ENCODE measurements at regions not wholly inside any gene's neighbourhood (a gene's known extent, or its start where the extent isn't known, plus 50 kb on each side); places are given as distances from the start of the nearest gene placed in this dataset.
"Not testable (repeated sequence)": the region's sequence is repeated elsewhere in the genome, so short reads cannot be mapped to it uniquely, and the experiment has no call there.

DNA sequence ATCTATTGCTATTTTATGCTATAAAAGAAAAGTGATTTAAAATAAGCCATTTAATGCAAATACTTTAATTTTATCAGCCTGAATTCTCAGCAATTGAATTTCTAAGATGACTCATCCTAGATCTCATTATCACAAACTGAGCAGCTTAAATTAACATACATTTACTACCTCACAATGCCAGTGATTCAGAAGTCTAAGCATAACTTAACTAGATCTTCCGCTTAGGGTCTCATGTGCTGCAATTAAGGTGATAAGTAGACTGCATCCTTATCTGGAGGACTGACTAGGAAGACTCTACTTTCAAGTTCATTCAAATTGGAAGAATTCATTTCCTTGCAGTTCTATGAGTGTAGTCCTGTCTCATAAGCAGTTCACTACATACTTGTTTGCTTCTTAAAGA, 286.6 kb downstream of the COL11A1 start:
- no peak for DNase-seq

DNA sequence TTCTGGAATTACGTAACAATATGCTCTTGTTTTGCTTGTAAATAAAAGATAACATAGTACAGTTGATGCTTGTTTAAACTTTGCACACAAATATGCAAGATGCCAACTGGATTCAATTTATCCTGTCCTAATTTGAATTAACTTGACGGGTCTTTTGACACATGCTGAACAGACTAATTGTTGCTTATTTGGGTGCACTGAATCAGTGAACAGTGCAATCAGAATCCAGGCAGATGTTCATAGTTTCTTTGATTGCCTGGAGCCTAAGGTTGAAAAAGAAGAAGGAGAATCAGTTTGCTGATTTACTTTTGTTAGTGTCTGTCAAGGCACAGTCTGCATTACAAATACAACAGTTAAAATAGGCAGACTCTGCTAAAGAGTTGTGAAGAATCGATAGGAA, 307.9 kb downstream of the COL11A1 start:
- no peak for DNase-seq

DNA sequence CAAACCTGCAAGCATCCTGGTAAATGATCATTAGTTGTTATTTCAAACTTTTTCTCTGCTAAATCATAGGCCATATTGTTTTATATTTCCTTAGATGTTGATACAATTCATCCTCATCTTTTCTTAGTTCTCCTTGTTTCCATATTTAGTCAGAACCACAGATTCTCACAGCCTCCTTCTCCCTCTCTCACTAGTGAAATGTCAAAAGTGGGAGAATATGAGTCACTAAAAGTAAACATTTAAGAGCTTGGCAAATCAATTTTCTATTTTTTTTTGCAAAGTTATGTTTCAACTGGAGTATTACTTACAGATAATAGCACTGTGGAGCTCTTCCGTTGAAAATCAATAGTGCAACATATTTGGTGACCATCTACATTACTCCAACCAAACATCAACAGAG, 308.8 kb downstream of the COL11A1 start:
- DNase-seq = no peak

DNA sequence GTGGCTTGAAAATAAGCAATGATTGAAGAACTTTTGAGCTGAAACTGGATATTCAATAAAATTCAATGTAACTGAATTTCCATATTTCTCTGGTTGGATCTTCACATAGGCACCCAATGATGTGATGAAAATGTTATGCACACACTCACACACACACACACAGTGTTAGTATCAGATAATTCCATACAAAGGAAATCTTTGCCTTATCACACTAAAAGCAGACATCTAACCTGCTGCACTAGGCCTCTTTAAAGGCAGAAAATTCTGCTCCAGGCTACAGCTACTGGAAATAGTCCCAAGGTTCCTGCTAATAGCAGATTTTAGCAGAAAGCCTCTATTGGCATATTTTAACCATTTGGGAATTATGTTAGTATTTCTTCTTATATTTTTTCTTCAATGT, 309.6 kb downstream of the COL11A1 start:
- DNase-seq = no peak

DNA sequence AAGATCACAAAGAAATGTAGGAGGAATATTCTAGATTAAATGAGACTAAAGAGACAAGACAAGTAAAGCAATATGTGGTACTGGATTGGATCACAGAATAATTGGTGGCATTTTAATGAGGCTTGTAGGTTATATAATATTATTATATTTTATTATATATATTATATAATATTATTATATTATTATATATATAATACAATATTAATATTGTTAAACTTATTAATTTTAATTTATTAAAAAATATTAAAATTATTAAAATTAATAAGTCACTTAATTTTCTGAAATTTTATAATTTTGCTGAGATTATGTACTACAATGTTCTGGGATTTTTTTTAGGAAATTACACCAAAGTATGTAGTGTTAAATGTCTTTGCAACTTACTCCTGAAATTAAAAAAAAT, 311.9 kb downstream of the COL11A1 start:
- DNase-seq = no peak

DNA sequence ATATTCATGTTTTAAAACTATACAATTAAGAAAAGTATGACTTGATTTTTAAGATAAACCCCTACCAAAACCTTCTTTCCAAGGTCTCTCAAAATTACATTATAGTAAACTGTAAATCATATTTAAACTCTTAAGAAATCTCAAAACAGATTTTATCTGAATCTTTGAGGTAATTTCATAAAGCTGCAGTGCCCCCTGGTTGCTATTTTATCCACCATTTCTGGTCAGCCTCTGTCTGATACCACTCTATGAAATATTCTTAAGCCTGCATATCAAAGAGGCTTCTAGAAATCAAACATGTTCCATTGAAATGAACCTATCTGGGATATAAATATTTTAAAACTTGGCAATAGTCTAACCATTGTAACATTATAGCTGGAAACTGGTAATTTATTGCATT, 317.3 kb downstream of the COL11A1 start:
- no peak for DNase-seq

GRCh38 chr1:102789951-102790350, 318.4 kb downstream of the COL11A1 start:
- not testable (repeated sequence) for DNase-seq

GRCh38 chr1:102783487-102783886, 324.8 kb downstream of the COL11A1 start:
- DNase-seq = no peak

DNA sequence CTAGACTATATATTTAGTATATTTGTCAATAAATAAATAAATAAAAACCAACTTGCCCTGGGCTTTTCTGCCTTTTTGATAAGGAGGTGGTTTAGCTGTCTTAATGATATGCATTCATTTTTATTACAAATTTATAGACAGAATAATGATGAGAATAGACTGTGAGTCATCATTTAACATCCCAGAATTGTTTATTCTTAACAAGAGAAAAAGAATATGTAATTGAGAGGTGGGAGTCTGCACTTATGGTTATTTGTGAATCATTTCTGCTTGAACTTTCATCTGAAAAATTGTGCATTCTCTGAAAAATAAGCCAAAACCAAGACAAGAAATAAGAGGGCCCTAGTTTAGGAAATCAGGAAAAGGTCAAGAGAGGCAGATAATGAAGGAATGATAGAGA, 326.2 kb downstream of the COL11A1 start:
- no peak for DNase-seq

- DNase-seq = no peak
Measured at GRCh38 chr1:102776071-102776470, 332.3 kb downstream of the COL11A1 start.

DNA sequence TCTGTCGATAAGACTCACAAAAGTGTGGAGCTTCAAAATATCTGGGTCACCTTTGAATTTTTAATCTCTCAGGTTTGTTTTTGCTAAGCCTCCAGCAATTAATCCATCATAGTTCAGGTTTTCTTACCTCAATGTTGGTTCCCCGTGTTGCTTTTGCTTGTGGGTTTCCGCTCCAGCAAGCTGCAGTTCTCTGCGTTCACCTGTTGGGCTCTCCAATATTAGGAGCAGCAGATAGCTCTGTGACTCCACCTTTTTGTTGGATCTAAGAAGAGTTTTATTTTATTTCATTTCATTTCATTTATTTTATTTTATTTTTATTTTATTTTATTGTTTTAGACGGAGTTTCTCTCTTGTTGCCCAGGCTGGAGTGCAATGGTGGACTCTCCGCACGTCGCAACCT, 335.5 kb downstream of the COL11A1 start:
- no peak for DNase-seq

DNA sequence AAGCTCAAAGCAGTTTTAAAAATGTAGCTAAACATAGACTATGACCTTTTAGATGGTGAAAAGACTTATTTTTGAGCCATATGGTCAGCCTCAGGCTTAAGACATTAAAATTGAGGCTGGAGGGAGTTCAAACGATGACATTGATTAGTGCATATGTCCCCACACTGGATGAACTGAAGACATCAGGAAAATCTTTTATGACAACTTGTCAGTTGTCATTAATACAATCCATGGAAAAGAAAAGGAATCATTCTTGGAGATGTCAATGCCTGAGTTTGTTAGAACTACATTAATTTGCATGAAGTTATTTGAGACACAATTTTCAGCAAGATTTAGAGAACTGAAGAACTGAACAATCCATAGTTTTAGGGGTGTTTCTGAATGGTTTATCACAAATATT, 349.9 kb downstream of the COL11A1 start:
- no peak for DNase-seq

GRCh38 chr1:102757363-102757762, 351.0 kb downstream of the COL11A1 start:
- no peak for DNase-seq

DNA sequence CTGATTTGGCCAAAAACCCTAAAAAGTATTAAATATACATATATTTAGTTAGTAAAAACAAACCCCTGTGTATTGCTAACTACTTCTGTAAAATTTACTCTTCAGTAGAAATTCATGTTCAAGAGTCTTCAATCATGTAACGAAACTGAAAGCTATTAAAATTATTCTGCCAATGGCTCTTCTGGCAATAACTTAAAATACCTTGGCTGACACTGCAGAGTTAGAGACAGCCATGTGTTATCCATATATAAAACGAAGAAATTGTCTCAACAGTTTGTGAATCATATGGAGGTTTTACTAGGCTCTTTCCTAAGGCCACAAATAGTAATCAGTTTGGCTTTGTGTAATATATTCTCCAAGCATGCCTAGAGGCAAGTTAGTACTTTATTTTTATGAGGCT, 357.2 kb downstream of the COL11A1 start:
- no peak for DNase-seq

- no peak for DNase-seq
Measured at GRCh38 chr1:102742426-102742825, 365.9 kb downstream of the COL11A1 start.

DNA sequence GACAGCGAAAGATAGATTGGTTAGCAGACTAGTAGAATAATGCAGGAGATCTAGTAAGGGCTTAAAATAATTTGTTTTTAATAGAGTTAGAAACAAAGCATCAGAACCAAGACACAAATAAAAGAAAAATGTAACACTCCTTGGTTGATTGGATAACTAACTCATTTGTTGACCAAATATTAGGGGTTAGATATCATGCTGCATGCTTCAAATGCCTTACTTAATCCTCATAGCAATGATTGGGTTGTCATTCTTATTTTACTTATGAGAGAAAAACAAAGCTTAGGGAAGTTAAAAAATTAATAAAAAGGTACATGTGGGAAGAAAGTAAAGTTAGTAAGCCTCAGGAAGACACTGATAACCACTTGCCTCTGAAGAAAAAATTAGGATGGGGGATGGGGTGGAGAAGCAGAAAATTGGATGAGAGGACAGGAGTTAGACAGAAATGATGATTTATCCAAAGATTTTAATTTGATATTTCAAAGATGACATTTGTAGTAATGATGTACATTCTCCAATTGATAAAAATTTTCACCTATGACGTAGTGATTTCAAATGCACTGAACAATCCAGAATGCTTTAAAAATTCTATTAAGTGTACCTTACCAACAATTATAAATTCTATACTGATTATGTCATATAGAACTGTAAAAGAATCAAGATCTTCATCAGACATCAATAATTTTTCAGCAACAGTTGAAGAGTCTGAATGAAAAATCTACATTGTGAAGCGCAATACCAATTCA, 374.7 kb downstream of the COL11A1 start:
- DNase-seq = no peak

- DNase-seq = no peak
Measured at GRCh38 chr1:102732927-102733326, 375.4 kb downstream of the COL11A1 start.

GRCh38 chr1:102726417-102726816, 381.9 kb downstream of the COL11A1 start:
- no peak for DNase-seq

DNA sequence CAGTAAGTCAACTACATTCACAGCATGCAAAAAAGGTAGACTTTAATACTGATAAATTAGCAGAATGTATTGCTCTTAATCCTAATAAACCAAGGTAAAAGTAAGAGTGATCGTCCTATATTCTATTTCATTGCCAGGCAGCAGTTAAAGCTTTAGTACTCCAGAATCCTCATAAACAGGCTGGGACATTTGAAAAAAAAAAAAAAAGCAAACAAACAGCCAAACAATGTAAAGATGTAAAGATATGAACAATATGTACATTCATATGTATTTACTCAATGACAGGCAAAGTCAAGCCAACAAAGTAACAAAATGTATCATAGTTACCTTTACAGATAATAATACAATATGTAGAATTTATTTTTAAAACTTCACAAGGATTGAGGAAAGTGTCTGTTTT, 383.6 kb downstream of the COL11A1 start:
- DNase-seq = no peak

DNA sequence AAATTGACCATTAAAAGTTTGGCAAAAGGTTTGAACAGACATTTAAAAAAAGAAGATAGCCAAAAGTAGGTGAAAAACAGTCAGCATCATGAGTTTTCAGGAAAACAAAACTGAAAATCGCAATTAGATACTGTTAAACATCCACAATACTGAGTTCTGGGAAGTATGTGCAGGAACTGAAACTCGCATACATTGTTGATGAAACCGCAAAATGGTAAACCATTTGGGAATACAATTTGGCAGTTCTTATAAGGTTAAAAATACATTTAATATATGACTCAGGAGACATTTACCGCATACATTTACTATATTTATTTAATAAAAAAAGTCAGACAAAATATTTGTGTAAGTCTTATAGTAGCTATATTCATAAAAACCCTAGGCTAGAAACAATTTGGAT, 393.2 kb downstream of the COL11A1 start:
- no peak for DNase-seq

- DNase-seq = no peak
Measured at GRCh38 chr1:102699524-102699923, 408.8 kb downstream of the COL11A1 start.

GRCh38 chr1:102693345-102693744, 415.0 kb downstream of the COL11A1 start:
- no peak for DNase-seq

DNA sequence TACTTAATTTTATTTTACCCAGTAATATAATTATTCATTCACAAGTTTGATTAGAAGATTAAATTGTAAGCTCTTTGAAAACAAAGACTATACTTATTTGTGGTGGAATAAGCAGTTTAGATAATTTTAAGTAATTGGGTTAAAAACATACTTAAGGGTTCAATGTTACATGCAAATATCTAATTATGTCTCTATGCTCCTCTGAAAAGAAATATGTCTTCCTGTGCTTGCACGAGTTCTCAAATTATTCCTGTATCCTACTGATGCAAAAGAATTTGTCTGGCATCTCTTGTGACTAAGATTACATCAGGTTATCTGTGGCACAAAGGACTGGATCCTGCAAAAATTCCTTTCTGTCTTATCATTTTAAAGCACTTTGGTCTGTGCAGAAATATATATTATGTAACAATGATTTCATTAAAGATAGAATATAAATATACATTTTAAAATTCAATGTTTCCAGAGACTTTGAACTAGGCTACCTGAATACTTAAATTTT, 416.7 kb downstream of the COL11A1 start:
- no peak for DNase-seq

- no peak for DNase-seq
Measured at GRCh38 chr1:102687383-102687782, 420.9 kb downstream of the COL11A1 start.

GRCh38 chr1:102661481-102661880, 446.8 kb downstream of the COL11A1 start:
- no peak for DNase-seq
